ENCODE measurements at regions not wholly inside any gene's neighbourhood (a gene's known extent, or its start where the extent isn't known, plus 50 kb on each side); places are given as distances from the start of the nearest gene placed in this dataset.

- Histone ChIP-seq H3K4me1 (no peaks in the 10 kb centered on the region), H3K4me3 (no peak overlapping the region), H3K9me3 (no peaks in the 10 kb centered on the region), H3K27ac (no peak overlapping the region), H3K27me3 (no peaks in the 10 kb centered on the region), H3K36me3 (no peaks in the 10 kb centered on the region)
- intact Hi-C loops (cut with DNase I): no loop called here
- TF ChIP-seq CTCF (IDR thresholded peaks at IDR 0.05): no peak
- TF ChIP-seq POLR2A (IDR thresholded peaks at IDR 0.05): no peak
- TF ChIP-seq POLR2AphosphoS5 (IDR thresholded peaks at IDR 0.05; ENCODE audit: insufficient read depth in 1 of 2, low read depth in 1 of 2): no peak
- no peak for DNase-seq (ENCODE audit: extremely low spot score in 2 of 2)
Measured at GRCh38 chr14:106507354-106507753, 981.0 kb downstream of the TMEM121 start.

GRCh38 chr14:106508216-106508615 lies 981.8 kb downstream of the TMEM121 start:
- DNase-seq (ENCODE audit: extremely low spot score in 2 of 2): peak in 1 of 2 donors; percentile 25
- intact Hi-C loops (cut with DNase I): no loop called here

GRCh38 chr14:106509176-106509575 lies 982.8 kb downstream of the TMEM121 start:
- H3K27ac ChIP-seq: no peak overlapping the region
- intact Hi-C loops (cut with DNase I): no loop called here
- H3K4me1 ChIP-seq: no peaks in the 10 kb centered on the region
- H3K36me3 ChIP-seq: no peaks in the 10 kb centered on the region
- H3K9me3 ChIP-seq: no peaks in the 10 kb centered on the region
- no peaks in the 10 kb centered on the region for H3K27me3 ChIP-seq
- peak in 1 of 2 donors; percentile 29 for DNase-seq (ENCODE audit: extremely low spot score in 2 of 2)
- TF ChIP-seq POLR2A (IDR thresholded peaks at IDR 0.05): no peak
- no peak for TF ChIP-seq CTCF (IDR thresholded peaks at IDR 0.05)
- no peak for TF ChIP-seq POLR2AphosphoS5 (IDR thresholded peaks at IDR 0.05; ENCODE audit: insufficient read depth in 1 of 2, low read depth in 1 of 2)
- no peak overlapping the region for H3K4me3 ChIP-seq

More at GRCh38 chr14:106508216-106508615, 981.8 kb downstream of the TMEM121 start:
- TF ChIP-seq CTCF (IDR thresholded peaks at IDR 0.05) (no peak), POLR2AphosphoS5 (IDR thresholded peaks at IDR 0.05; ENCODE audit: insufficient read depth in 1 of 2, low read depth in 1 of 2) (no peak), POLR2A (IDR thresholded peaks at IDR 0.05) (no peak)
- Histone ChIP-seq H3K4me1 (no peaks in the 10 kb centered on the region), H3K36me3 (no peaks in the 10 kb centered on the region), H3K27ac (no peak overlapping the region), H3K9me3 (no peaks in the 10 kb centered on the region), H3K4me3 (no peak overlapping the region), H3K27me3 (no peaks in the 10 kb centered on the region)

GRCh38 chr14:106509807-106510206 lies 983.4 kb downstream of the TMEM121 start:
- no peak for DNase-seq (ENCODE audit: extremely low spot score in 2 of 2)

More at GRCh38 chr14:106509807-106510206, 983.4 kb downstream of the TMEM121 start:
- Histone ChIP-seq H3K4me1 (no peaks in the 10 kb centered on the region), H3K27me3 (no peaks in the 10 kb centered on the region), H3K4me3 (no peak overlapping the region), H3K9me3 (no peaks in the 10 kb centered on the region), H3K36me3 (no peaks in the 10 kb centered on the region), H3K27ac (no peak overlapping the region)
- no peak for TF ChIP-seq POLR2A (IDR thresholded peaks at IDR 0.05)
- TF ChIP-seq POLR2AphosphoS5 (IDR thresholded peaks at IDR 0.05; ENCODE audit: insufficient read depth in 1 of 2, low read depth in 1 of 2): no peak
- no peak for TF ChIP-seq CTCF (IDR thresholded peaks at IDR 0.05)
- intact Hi-C loops (cut with DNase I): no loop called here
